SJSA1 (cell line): ENCODE measurements at regions not wholly inside any gene's neighbourhood (a gene's known extent, or its start where the extent isn't known, plus 50 kb on each side); places are given as distances from the start of the nearest gene placed in this dataset.
"Not testable (repeated sequence)": the region's sequence is repeated elsewhere in the genome, so short reads cannot be mapped to it uniquely, and the experiment has no call there.

Experiments used
- DNase-seq, 2 experiments: peaks; one replicate each; pipeline ENCODE4 v3.0.0-alpha.2; 2015 to 2020; ENCODE audit warnings: low spot score in 2 of 2, low read depth in 1 of 2
- H3K27ac ChIP-seq: fragments of 250-450 bp; sonication (Bioruptor Pico); 2 replicates; pipeline ENCODE4 v1.5.1; 2020; ENCODE audit warnings: mild to moderate bottlenecking, moderate library complexity
- H3K27me3 ChIP-seq: fragments of 250-450 bp; sonication (Bioruptor Pico); replicated peaks from 2 replicates; pipeline ENCODE4 v1.5.1; 2020; ENCODE audit warnings: mild to moderate bottlenecking, moderate library complexity
- H3K36me3 ChIP-seq: fragments of 250-450 bp; sonication (Bioruptor Pico); 2 replicates; pipeline ENCODE4 v1.5.1; 2020; ENCODE audit warnings: mild to moderate bottlenecking
- H3K4me1 ChIP-seq: fragments of 250-450 bp; sonication (Bioruptor Pico); replicated peaks from 2 replicates; pipeline ENCODE4 v1.6.1; 2021; ENCODE audit warnings: mild to moderate bottlenecking
- H3K4me3 ChIP-seq: fragments of 250-450 bp; sonication (Bioruptor Pico); 2 replicates; pipeline ENCODE4 v1.5.1; 2020; ENCODE audit warnings: mild to moderate bottlenecking
- H3K9me3 ChIP-seq: fragments of 250-450 bp; sonication (Bioruptor Pico); replicated peaks from 2 replicates; pipeline ENCODE4 v1.5.1; 2020; ENCODE audit warnings: mild to moderate bottlenecking

DNA sequence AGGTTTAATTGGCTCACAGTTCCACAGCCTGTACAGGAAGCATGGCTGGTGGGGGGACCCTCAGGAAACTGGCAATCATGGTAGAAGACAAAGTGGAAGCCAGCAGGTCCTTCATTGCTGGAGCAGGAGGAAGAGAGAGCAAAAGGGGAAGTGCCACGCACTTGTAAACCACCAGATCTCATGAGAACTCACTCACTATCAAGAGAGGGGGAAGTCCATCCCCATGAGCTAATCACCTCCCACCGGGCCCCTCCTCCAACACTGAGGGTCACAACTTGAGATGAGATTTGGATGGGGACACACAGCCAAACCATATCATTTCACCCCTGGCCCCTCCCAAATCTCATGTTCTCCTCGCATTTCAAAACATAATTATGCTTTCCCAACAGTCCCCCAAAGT is 171.9 kb upstream of the CACNA2D1 start:
- Histone ChIP-seq H3K4me1 (no peaks in the 10 kb centered on the region), H3K27ac (no peak overlapping the region), H3K27me3 (no peaks in the 10 kb centered on the region), H3K4me3 (no peak overlapping the region), H3K9me3 (no peaks in the 10 kb centered on the region), H3K36me3 (no peaks in the 10 kb centered on the region)
- no peak for DNase-seq

DNA sequence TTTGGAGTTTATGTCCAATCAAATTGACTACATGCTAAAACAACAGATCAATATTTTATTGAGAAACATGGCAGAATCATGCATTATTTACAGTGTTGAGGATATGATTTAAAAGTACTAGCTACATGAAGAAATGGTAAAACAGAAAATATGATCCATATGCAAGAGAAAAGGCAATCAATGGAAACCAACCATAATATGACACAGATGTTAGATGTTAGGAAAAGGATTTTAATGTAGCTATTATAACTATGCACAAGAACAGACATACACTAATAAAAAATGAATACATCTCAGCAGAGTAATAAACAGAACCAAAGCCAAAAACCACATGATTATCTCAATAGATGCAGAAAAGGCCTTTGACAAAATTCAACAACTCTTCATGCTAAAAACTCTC is 166.2 kb upstream of the CACNA2D1 start:
- DNase-seq: no peak
- Histone ChIP-seq H3K27me3 (no peaks in the 10 kb centered on the region), H3K4me1 (no peaks in the 10 kb centered on the region), H3K9me3 (no peaks in the 10 kb centered on the region), H3K4me3 (no peak overlapping the region), H3K36me3 (no peaks in the 10 kb centered on the region), H3K27ac (no peak overlapping the region)

DNA sequence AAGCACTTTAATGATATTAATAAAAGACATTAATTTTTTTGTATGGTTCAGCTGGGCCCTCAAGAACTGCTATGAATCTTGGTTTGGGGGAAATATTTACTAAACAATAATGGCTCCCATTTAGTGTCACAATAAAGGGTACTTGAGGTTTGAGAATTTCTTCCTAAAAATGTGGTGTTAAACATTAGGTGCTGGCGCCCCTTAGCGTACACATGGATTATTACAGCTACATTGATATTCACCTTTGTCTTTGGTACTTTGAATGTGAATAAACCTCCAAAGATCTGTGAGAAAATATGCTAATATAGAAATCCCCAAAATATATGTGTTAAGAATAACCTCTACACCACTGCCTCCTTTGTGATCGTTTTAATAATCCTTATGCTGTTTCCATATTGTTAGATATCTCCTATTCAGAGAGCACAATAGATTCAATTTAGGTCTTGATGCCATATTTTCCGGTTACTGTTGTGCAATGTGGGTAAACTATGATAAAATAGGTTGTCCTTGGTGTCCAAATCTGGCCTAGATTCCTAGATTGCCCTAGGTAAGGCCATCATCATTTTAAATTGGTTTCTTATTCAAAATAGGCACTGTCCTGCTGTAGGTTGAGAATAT is 161.8 kb upstream of the CACNA2D1 start:
- Histone ChIP-seq H3K4me3 (no peak overlapping the region), H3K36me3 (no peaks in the 10 kb centered on the region), H3K27ac (no peak overlapping the region), H3K9me3 (no peaks in the 10 kb centered on the region), H3K4me1 (no peaks in the 10 kb centered on the region), H3K27me3 (no peaks in the 10 kb centered on the region)
- peak in 1 of 2 experiments; percentile 25 for DNase-seq

DNA sequence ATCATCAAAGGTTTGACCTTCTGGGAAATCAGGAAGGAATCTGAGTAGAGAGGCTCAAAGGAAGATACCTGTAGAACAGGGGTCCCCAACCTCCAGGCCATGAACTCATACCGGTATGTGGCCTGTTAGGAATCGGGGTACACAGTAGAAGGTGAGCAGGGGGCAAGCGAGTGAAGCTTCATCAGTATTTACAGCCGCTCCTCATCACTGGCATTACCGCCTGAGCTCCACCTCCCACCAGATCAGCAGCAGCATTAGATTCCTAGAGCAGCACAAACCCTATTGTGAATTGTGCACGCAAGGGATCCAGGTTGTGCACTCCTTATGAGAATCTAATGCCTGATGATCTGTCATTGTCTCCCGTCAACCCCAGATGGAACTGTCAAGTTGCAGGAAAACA is 158.5 kb upstream of the CACNA2D1 start:
- H3K36me3 ChIP-seq: no peaks in the 10 kb centered on the region
- no peak for DNase-seq
- no peaks in the 10 kb centered on the region for H3K9me3 ChIP-seq
- no peaks in the 10 kb centered on the region for H3K4me1 ChIP-seq
- no peak overlapping the region for H3K4me3 ChIP-seq
- no peaks in the 10 kb centered on the region for H3K27me3 ChIP-seq
- H3K27ac ChIP-seq: no peak overlapping the region

DNA sequence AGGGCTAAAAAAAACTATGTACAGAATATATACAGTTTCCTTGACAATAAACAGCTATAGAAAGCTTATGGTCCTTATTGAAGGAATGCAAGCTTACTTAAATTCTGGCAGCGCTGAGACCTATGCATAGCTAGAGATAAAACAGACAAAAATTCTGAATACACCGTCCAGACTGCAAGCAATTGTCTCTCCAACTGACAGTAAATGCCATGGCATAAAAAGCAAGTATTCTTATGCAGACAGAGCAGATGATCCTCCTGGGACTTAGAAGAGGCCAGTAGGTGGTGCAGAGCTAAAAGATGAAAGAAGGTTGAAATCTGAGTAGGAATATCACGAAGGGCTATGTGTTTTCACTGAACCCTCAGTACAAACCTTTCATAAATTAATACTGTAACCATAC is 157.0 kb upstream of the CACNA2D1 start:
- Histone ChIP-seq H3K4me3 (no peak overlapping the region), H3K27me3 (no peaks in the 10 kb centered on the region), H3K9me3 (no peaks in the 10 kb centered on the region), H3K4me1 (no peaks in the 10 kb centered on the region), H3K27ac (no peak overlapping the region), H3K36me3 (no peaks in the 10 kb centered on the region)
- DNase-seq: no peak

DNA sequence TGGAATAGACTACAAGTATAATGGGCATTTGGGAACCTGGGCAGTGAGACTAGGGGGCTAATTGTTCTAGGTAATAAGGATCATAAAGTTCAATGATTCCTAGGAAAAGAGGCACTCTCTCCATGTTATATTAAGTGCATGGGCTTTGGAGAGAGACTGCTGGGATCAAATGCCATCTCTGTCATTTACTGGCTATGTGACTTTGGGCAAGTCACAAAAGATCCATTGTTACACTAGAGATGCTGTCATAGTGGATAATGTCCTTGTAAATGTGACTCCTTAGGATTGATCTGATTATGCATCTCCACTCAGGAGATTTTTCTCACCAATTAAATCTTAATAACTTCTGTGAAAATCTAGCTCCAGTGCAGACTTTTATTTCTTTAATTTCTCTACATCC is 156.3 kb upstream of the CACNA2D1 start:
- no peak for DNase-seq
- H3K27ac ChIP-seq: no peak overlapping the region
- no peaks in the 10 kb centered on the region for H3K9me3 ChIP-seq
- H3K4me1 ChIP-seq: no peaks in the 10 kb centered on the region
- no peaks in the 10 kb centered on the region for H3K36me3 ChIP-seq
- no peak overlapping the region for H3K4me3 ChIP-seq
- H3K27me3 ChIP-seq: no peaks in the 10 kb centered on the region

DNA sequence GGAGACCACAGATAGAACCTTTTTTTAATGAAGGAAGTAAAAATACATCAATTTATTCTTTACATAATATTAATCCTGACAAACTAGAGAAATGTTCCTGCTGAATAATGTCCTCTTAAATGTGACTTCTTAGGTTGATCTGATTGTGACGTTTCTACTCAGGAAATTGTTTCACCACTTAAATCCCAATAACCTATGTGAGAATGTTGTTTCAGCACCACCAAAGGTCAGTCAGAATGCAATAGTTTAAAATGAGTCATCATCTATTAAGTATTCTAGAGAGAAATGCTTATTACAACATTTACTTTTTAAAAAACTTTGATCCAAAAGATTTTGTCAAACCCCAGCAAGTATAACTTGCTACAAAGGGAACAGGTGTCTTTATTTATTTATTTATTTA is 155.4 kb upstream of the CACNA2D1 start:
- H3K4me1 ChIP-seq: no peaks in the 10 kb centered on the region
- no peaks in the 10 kb centered on the region for H3K36me3 ChIP-seq
- no peak for DNase-seq
- H3K27me3 ChIP-seq: no peaks in the 10 kb centered on the region
- H3K27ac ChIP-seq: no peak overlapping the region
- no peaks in the 10 kb centered on the region for H3K9me3 ChIP-seq
- H3K4me3 ChIP-seq: no peak overlapping the region

DNA sequence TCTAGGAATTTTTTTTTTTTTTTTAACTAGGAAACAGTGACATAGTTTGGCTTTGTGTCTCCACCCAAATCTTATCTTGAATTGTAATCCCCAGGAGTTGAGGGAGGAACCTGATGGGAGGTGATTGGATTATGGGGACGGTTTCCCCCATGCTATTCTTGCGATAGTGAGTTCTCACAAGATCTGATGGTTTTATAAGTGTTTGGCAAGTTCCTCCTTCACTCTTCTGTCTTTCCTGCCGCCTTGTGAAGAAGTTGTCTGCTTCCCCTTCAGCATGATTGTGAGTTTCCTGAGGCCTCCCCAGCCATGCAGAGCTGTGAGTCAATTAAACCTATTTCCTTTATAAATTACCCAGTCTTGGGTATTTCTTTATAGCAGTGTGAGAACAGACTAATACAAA is 152.2 kb upstream of the CACNA2D1 start:
- not testable (repeated sequence) for H3K27ac ChIP-seq, H3K9me3 ChIP-seq, DNase-seq, H3K27me3 ChIP-seq, H3K4me1 ChIP-seq, H3K36me3 ChIP-seq, H3K4me3 ChIP-seq

DNA sequence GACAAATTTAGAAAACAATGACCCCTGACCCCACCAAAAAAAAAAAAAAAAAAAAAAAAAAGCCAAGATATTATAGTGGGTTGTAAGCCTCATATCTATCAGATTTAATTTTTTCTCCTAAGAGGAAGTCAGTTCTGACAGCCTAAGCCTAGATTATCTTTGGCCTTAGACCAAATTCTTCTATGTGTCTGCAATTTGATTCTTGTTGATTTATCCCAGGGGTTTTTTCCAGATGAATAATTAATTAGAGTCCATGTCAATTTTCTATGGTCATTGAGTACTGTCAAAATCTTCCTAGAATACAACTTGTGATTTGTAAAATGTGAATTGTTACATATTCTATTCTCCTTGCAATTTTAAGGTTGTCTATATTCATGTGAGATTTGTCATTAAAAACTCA is 151.6 kb upstream of the CACNA2D1 start:
- Histone ChIP-seq H3K9me3 (no peaks in the 10 kb centered on the region), H3K36me3 (no peaks in the 10 kb centered on the region), H3K4me1 (no peaks in the 10 kb centered on the region), H3K4me3 (no peak overlapping the region), H3K27me3 (no peaks in the 10 kb centered on the region), H3K27ac (no peak overlapping the region)
- DNase-seq: no peak

DNA sequence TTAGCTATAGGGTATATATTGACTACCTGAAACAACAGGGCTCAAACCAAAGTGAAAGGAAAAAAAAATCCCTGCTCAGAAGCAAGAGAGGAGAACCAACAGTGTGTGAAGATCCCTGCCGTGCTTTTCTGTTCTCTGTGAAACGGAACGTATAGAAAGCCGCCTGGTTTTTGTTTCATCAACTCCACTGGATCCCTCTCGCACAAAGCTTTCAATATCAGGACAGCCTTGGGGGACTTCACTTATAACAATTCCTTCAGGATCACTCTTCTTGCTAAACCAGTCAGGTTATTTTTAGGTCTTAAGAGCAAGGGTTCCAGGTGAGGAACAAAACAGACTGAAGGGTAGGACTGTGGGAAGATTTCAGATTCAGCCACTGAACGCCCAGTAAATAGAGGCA is 151.1 kb upstream of the CACNA2D1 start:
- no peaks in the 10 kb centered on the region for H3K27me3 ChIP-seq

DNA sequence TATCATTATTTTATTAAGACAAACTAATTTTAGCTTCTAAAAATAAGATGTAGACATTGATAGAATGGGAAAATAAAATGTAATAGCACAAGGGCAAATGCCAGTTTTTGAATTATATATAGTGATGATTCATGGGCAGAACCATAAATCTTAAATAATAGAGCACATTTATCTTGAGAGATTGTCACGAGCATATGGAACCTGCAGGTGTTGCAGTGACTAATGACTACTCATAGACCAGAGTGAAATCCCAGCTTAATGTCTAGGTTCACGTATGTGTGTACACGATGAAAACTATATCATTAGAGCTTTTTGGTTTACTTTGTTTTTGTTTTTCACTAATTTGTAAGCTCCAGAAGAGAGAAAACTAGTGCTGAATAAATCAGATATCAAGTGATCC is 150.2 kb upstream of the CACNA2D1 start:
- Histone ChIP-seq H3K9me3 (no peaks in the 10 kb centered on the region), H3K36me3 (no peaks in the 10 kb centered on the region), H3K4me3 (no peak overlapping the region), H3K27ac (no peak overlapping the region), H3K27me3 (no peaks in the 10 kb centered on the region), H3K4me1 (no peaks in the 10 kb centered on the region)
- DNase-seq: no peak

More for the DNA sequence above, 151.1 kb upstream of the CACNA2D1 start:
- Histone ChIP-seq H3K36me3 (no peaks in the 10 kb centered on the region), H3K9me3 (no peaks in the 10 kb centered on the region), H3K4me1 (no peaks in the 10 kb centered on the region), H3K4me3 (no peak overlapping the region), H3K27ac (no peak overlapping the region)
- no peak for DNase-seq

DNA sequence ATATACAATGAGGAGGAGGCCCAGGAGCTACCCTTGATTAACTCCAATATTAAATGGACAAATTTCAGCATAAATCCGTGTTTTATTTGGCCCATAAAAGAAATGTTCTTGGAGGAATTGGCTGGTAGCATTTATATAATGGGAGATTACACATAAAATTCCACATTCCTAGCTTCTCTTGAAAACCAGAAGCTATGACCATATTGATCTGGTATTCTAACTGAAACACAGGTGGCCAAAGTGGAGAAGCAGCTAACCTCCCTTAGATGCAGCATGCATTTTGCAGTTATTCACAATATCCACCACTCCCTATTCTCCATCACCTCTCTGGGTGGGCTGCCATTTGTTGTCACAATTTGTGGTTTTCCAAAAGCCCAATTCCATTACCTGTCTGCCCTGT is 148.8 kb upstream of the CACNA2D1 start:
- no peak for DNase-seq
- H3K4me3 ChIP-seq: no peak overlapping the region
- no peaks in the 10 kb centered on the region for H3K4me1 ChIP-seq
- H3K27ac ChIP-seq: no peak overlapping the region
- H3K9me3 ChIP-seq: no peaks in the 10 kb centered on the region
- no peaks in the 10 kb centered on the region for H3K27me3 ChIP-seq
- H3K36me3 ChIP-seq: no peaks in the 10 kb centered on the region

DNA sequence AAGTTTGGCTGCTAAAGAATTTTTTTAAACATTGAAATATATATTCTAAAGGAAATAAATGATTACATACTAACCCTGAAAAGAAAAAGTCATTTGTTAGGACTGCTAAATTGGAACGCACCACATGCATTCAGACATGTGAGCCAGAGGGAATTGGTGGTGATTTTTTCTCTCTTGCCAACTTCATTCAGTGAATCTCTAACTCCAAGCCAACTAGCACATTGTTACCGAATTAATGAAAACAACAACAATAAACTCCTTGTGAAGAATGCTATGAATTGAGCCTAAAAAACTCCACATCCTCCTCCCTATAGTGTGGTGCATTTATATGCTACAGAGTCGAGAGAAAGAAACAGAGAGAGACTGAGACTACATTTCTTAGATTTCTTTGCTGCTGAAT is 135.5 kb upstream of the CACNA2D1 start:
- Histone ChIP-seq H3K4me1 (no peaks in the 10 kb centered on the region), H3K27ac (no peak overlapping the region), H3K9me3 (no peaks in the 10 kb centered on the region), H3K4me3 (no peak overlapping the region), H3K36me3 (no peaks in the 10 kb centered on the region), H3K27me3 (no peaks in the 10 kb centered on the region)
- no peak for DNase-seq

DNA sequence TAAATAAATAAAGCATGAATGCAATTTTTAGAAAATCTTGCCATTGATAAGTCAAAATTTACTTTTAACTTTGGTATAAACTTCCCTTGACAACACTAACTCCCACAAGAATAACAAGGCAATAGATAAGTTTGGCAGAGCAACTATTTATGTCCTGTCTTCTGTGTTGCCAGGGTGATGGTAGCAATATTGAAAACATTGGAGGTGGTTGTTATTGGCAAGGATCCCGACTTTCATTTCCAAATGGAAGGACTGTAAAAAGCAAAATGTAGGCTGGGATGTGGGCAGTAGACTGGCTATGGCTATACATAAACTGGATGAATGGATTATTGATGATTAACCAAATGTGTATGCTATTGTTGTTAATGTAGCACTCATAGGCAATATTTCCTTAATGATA is 134.9 kb upstream of the CACNA2D1 start:
- H3K36me3 ChIP-seq: no peaks in the 10 kb centered on the region
- H3K4me1 ChIP-seq: no peaks in the 10 kb centered on the region
- no peaks in the 10 kb centered on the region for H3K27me3 ChIP-seq
- no peak overlapping the region for H3K27ac ChIP-seq
- H3K9me3 ChIP-seq: no peaks in the 10 kb centered on the region
- H3K4me3 ChIP-seq: no peak overlapping the region
- no peak for DNase-seq

DNA sequence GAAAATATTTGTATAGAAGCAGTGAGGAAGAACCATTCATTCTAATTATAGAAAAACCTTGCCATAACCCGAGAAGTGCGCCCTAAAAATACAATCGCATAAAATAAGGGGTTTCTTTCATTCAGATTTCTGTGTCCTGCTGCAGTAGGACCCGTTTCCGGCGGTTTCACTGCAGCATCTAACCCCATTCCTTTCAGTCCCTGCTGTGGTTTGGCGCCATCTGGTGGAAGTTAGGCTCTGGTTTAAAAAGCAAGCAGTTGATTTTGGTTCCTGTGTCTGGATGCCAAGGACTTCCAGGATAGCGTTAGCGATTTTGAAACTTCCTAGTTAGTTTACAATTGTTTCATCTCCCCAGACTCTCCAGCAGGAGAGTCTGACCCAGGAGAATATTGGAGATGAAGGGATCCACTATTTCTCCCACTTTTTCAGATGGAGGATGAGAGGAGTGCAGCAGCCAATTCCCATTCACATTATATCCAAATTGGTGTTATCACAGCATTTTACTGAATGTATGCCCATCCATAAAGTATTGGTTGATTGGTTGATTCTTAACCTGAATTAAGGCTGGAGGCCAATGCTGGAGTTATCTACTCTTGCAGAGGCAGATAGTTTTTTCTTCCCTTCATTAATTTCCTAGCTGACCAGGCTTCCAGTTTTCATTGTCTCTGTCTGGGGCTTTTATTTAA is 128.8 kb upstream of the CACNA2D1 start:
- H3K4me3 ChIP-seq: no peak overlapping the region
- no peaks in the 10 kb centered on the region for H3K9me3 ChIP-seq
- H3K4me1 ChIP-seq: no peaks in the 10 kb centered on the region
- H3K27ac ChIP-seq: no peak overlapping the region
- peak; percentile 69 to 85 for DNase-seq
- H3K36me3 ChIP-seq: no peaks in the 10 kb centered on the region
- no peaks in the 10 kb centered on the region for H3K27me3 ChIP-seq
